IPS-15b (cell line): ENCODE measurements at regions not wholly inside any gene's neighbourhood (a gene's known extent, or its start where the extent isn't known, plus 50 kb on each side); places are given as distances from the start of the nearest gene placed in this dataset.
"Not testable (repeated sequence)": the region's sequence is repeated elsewhere in the genome, so short reads cannot be mapped to it uniquely, and the experiment has no call there.

Experiments
- H3K27me3 ChIP-seq: one replicate; pipeline ENCODE4 v1.6.1; 2013; ENCODE audit warnings: low read length; ENCODE audit not compliant: control insufficient read depth, insufficient read depth
- H3K36me3 ChIP-seq: one replicate; pipeline ENCODE4 v1.6.1; 2013; ENCODE audit warnings: low read length; ENCODE audit not compliant: control insufficient read depth, insufficient read depth
- H3K4me1 ChIP-seq: one replicate; pipeline ENCODE4 v1.6.1; 2013; ENCODE audit warnings: mild to moderate bottlenecking, low read length; ENCODE audit not compliant: control insufficient read depth, insufficient read depth
- H3K4me3 ChIP-seq: one replicate; pipeline ENCODE4 v1.5.1; 2013; ENCODE audit warnings: low read depth, low read length
- H3K9ac ChIP-seq: one replicate; pipeline ENCODE4 v1.6.1; 2013; ENCODE audit warnings: low read depth, mild to moderate bottlenecking, low read length
- H3K9me3 ChIP-seq: one replicate; pipeline ENCODE4 v1.6.1; 2013; ENCODE audit warnings: mild to moderate bottlenecking, low read length; ENCODE audit not compliant: control insufficient read depth, insufficient read depth

DNA sequence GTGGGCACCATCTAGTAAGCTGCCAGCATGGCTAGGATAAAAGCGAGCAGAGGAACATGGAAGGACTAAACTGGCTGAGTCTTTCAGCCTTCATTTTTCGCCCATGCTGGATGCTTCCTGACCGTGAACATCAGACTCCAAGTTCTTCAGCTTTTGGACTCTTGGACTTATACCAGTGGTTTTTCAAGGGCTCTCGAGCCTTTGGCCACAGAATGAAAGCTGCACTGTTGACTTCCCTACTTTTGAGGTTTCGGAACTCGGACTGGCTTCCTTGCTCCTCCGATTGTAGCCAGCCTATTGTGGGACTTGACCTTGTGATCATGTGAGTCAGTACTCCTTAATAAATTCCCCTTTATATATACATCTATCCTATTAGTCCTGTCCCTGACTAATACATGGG lies 785.1 kb upstream of the SLITRK6 start:
- H3K9me3 ChIP-seq = no peaks in the 10 kb centered on the region
- H3K9ac ChIP-seq = no peak overlapping the region
- no peaks in the 10 kb centered on the region for H3K27me3 ChIP-seq
- no peaks in the 10 kb centered on the region for H3K4me1 ChIP-seq
- no peak overlapping the region for H3K4me3 ChIP-seq
- H3K36me3 ChIP-seq = no peaks in the 10 kb centered on the region

- Histone ChIP-seq H3K9ac (no peak overlapping the region), H3K4me1 (no peaks in the 10 kb centered on the region), H3K36me3 (no peaks in the 10 kb centered on the region), H3K27me3 (no peaks in the 10 kb centered on the region), H3K9me3 (no peaks in the 10 kb centered on the region), H3K4me3 (no peak overlapping the region)
Measured at GRCh38 chr13:86585835-86586234, 786.6 kb upstream of the SLITRK6 start.

GRCh38 chr13:86591862-86592261 lies 792.6 kb upstream of the SLITRK6 start:
- Histone ChIP-seq H3K9ac (no peak overlapping the region), H3K9me3 (no peaks in the 10 kb centered on the region), H3K36me3 (no peaks in the 10 kb centered on the region), H3K4me1 (no peaks in the 10 kb centered on the region), H3K27me3 (no peaks in the 10 kb centered on the region), H3K4me3 (no peak overlapping the region)

- Histone ChIP-seq H3K9ac (no peak overlapping the region), H3K4me1 (no peaks in the 10 kb centered on the region), H3K9me3 (no peaks in the 10 kb centered on the region), H3K27me3 (no peaks in the 10 kb centered on the region), H3K36me3 (no peaks in the 10 kb centered on the region), H3K4me3 (no peak overlapping the region)
Measured at GRCh38 chr13:86601351-86601750, 802.1 kb upstream of the SLITRK6 start.

DNA sequence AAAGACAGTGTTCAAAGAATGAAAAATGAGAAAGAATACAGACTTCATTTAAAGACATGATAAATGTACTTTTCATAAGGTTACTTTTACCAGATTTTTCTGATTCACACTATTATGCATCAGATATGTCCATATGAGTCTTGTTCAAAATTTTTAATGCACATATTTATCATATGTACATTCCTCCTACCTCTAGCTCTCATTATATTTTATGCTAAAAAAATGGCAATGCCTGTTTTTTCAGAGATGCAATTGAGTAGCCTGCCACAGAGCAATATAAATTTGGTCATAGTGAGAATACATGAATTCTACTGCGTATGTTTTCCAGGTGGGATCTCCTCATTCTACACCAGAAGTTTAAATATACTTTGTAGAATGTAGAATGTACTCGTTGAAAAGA lies 807.0 kb upstream of the SLITRK6 start:
- no peaks in the 10 kb centered on the region for H3K27me3 ChIP-seq
- H3K4me3 ChIP-seq = no peak overlapping the region
- H3K9ac ChIP-seq = no peak overlapping the region
- H3K36me3 ChIP-seq = no peaks in the 10 kb centered on the region
- no peaks in the 10 kb centered on the region for H3K9me3 ChIP-seq
- no peaks in the 10 kb centered on the region for H3K4me1 ChIP-seq

- no peaks in the 10 kb centered on the region for H3K9me3 ChIP-seq
- H3K36me3 ChIP-seq = no peaks in the 10 kb centered on the region
- no peaks in the 10 kb centered on the region for H3K4me1 ChIP-seq
- no peak overlapping the region for H3K4me3 ChIP-seq
- H3K9ac ChIP-seq = no peak overlapping the region
- no peaks in the 10 kb centered on the region for H3K27me3 ChIP-seq
Measured at GRCh38 chr13:86608701-86609100, 809.5 kb upstream of the SLITRK6 start.

GRCh38 chr13:86633346-86633745 lies 834.1 kb upstream of the SLITRK6 start:
- no peaks in the 10 kb centered on the region for H3K9me3 ChIP-seq
- no peaks in the 10 kb centered on the region for H3K4me1 ChIP-seq
- H3K27me3 ChIP-seq = no peaks in the 10 kb centered on the region
- no peaks in the 10 kb centered on the region for H3K36me3 ChIP-seq
- no peak overlapping the region for H3K4me3 ChIP-seq
- no peak overlapping the region for H3K9ac ChIP-seq

DNA sequence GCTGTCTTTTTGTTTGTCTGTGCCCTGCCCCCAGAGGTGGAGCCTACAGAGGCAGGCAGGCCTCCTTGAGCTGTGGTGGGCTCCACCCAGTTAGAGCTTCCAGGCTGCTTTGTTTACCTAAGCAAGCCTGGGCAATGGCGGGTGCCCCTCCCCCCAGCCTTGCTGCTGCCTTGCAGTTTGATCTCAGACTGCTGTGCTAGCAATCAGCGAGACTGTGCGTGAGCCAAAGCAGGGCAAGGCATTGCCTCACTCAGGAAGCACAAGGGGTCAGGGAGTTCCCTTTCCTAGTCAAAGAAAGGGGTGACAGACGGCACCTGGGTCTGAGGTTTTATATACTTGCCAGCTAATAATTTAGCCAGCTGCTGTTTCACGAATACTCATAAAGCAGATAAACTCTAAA lies 852.0 kb upstream of the SLITRK6 start:
- H3K9me3 ChIP-seq, H3K4me1 ChIP-seq, H3K9ac ChIP-seq, H3K36me3 ChIP-seq, H3K27me3 ChIP-seq, H3K4me3 ChIP-seq: not testable (repeated sequence)

DNA sequence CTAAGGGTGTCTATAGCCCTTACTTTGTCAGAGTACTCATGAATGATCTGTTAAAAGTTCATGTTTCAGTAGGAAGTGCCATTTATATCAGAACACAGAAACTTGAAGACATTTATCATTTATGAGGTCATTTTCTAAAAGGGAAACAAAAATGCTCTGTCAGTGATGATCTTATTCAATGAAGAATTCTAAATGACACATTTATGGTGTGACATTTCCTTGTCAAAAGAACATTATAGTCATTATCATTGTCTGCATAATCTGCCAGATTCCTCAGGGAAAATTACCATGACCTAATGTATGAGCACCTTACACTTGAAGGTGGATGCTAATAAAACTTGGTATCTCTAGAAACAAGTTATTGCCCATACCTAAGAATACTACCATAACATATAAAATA lies 853.8 kb upstream of the SLITRK6 start:
- H3K36me3 ChIP-seq = no peaks in the 10 kb centered on the region
- no peaks in the 10 kb centered on the region for H3K27me3 ChIP-seq
- no peak overlapping the region for H3K4me3 ChIP-seq
- no peaks in the 10 kb centered on the region for H3K9me3 ChIP-seq
- no peaks in the 10 kb centered on the region for H3K4me1 ChIP-seq
- no peak overlapping the region for H3K9ac ChIP-seq

- H3K9ac ChIP-seq = no peak overlapping the region
- H3K27me3 ChIP-seq = no peaks in the 10 kb centered on the region
- no peak overlapping the region for H3K4me3 ChIP-seq
- H3K36me3 ChIP-seq = no peaks in the 10 kb centered on the region
- H3K9me3 ChIP-seq = no peaks in the 10 kb centered on the region
- H3K4me1 ChIP-seq = no peaks in the 10 kb centered on the region
Measured at GRCh38 chr13:86655561-86655960, 856.3 kb upstream of the SLITRK6 start.

GRCh38 chr13:86660090-86660489 lies 860.9 kb upstream of the SLITRK6 start:
- Histone ChIP-seq H3K9me3 (no peaks in the 10 kb centered on the region), H3K9ac (no peak overlapping the region), H3K27me3 (no peaks in the 10 kb centered on the region), H3K4me1 (no peaks in the 10 kb centered on the region), H3K4me3 (no peak overlapping the region), H3K36me3 (no peaks in the 10 kb centered on the region)

DNA sequence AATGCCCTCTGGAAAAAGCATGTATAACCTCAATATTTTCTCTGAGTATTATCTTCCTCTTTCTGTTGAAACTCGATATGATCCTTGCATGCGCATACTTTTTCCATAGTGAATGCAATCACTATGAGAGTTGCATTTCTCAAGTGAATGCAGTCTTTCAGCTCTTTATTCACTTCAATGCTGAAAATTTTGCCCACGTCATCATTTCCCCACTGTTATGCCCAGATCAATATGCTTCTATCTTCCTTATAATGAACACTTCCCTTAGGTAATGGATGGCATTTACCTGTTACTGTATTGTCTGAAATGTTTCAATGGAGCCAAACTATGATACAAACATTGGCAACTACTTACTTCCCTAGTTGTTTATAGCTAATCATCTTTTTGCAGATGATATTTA lies 866.6 kb upstream of the SLITRK6 start:
- Histone ChIP-seq H3K4me3 (no peak overlapping the region), H3K27me3 (no peaks in the 10 kb centered on the region), H3K9ac (no peak overlapping the region), H3K9me3 (no peaks in the 10 kb centered on the region), H3K36me3 (no peaks in the 10 kb centered on the region), H3K4me1 (no peaks in the 10 kb centered on the region)

GRCh38 chr13:86673931-86674431 lies 874.8 kb upstream of the SLITRK6 start:
- Histone ChIP-seq H3K9me3 (no peaks in the 10 kb centered on the region), H3K4me3 (no peak overlapping the region), H3K4me1 (no peaks in the 10 kb centered on the region), H3K36me3 (no peaks in the 10 kb centered on the region), H3K27me3 (no peaks in the 10 kb centered on the region), H3K9ac (no peak overlapping the region)
